HG03045 (cell line): ENCODE measurements at regions not wholly inside any gene's neighbourhood (a gene's known extent, or its start where the extent isn't known, plus 50 kb on each side); places are given as distances from the start of the nearest gene placed in this dataset.
"Not testable (repeated sequence)": the region's sequence is repeated elsewhere in the genome, so short reads cannot be mapped to it uniquely, and the experiment has no call there.

Source experiments
- ATAC-seq: cut with Tn5 transposase; IDR thresholded peaks from one replicate; pipeline ENCODE4 v1.9.1; 2021; ENCODE audit warnings: mild to moderate bottlenecking, moderate library complexity; ENCODE audit not compliant: unreplicated experiment

GRCh38 chr9:26129217-26129616 is 451.0 kb upstream of the TUSC1 start:
- no peak for ATAC-seq

GRCh38 chr9:26125693-26126092 is 447.4 kb upstream of the TUSC1 start:
- ATAC-seq: no peak

- ATAC-seq: not testable (repeated sequence)
These were observed 437.8 kb upstream of the TUSC1 start for GRCh38 chr9:26116085-26116484.

- ATAC-seq: no peak
These were observed 434.5 kb upstream of the TUSC1 start for GRCh38 chr9:26112724-26113123.

GRCh38 chr9:26086396-26086795 is 408.2 kb upstream of the TUSC1 start:
- ATAC-seq: no peak

- ATAC-seq: no peak
These were observed 403.6 kb upstream of the TUSC1 start for GRCh38 chr9:26081847-26082246.

- no peak for ATAC-seq
These were observed 400.5 kb upstream of the TUSC1 start for GRCh38 chr9:26078706-26079105.

- ATAC-seq: no peak
These were observed 399.6 kb upstream of the TUSC1 start for GRCh38 chr9:26077860-26078259.

- no peak for ATAC-seq
These were observed 389.4 kb upstream of the TUSC1 start for GRCh38 chr9:26067608-26068007.

GRCh38 chr9:26066237-26066636 is 388.0 kb upstream of the TUSC1 start:
- ATAC-seq: no peak

- ATAC-seq: no peak
These were observed 383.8 kb upstream of the TUSC1 start for GRCh38 chr9:26061948-26062575.

- ATAC-seq: no peak
These were observed 380.1 kb upstream of the TUSC1 start for GRCh38 chr9:26058111-26058895.

- no peak for ATAC-seq
These were observed 378.8 kb upstream of the TUSC1 start for GRCh38 chr9:26057050-26057449.

GRCh38 chr9:26054600-26055520 is 376.6 kb upstream of the TUSC1 start:
- ATAC-seq: no peak

GRCh38 chr9:26053954-26054353 is 375.7 kb upstream of the TUSC1 start:
- ATAC-seq: no peak

GRCh38 chr9:26043431-26043830 is 365.2 kb upstream of the TUSC1 start:
- no peak for ATAC-seq

GRCh38 chr9:26034786-26035185 is 356.5 kb upstream of the TUSC1 start:
- ATAC-seq: no peak

GRCh38 chr9:26033336-26033735 is 355.1 kb upstream of the TUSC1 start:
- ATAC-seq: no peak

- no peak for ATAC-seq
These were observed 348.3 kb upstream of the TUSC1 start for GRCh38 chr9:26026423-26027100.

GRCh38 chr9:26013199-26013598 is 335.0 kb upstream of the TUSC1 start:
- no peak for ATAC-seq

GRCh38 chr9:26012797-26013196 is 334.6 kb upstream of the TUSC1 start:
- ATAC-seq: no peak
